ENCODE measurements at regions not wholly inside any gene's neighbourhood (a gene's known extent, or its start where the extent isn't known, plus 50 kb on each side); places are given as distances from the start of the nearest gene placed in this dataset.
A peak's percentile ranks its signal among the peaks of the same experiment; 100 is the strongest.

- TF ChIP-seq LCORL (IDR thresholded peaks at IDR 0.05) (no peak), LCORL (CRISPR knock-in tag; IDR thresholded peaks at IDR 0.05) (peak; percentile 12; the same call in 1 of the 2 replicates), ARID5B (CRISPR knock-in tag; IDR thresholded peaks at IDR 0.05) (peak; percentile 48; the same call in 1 of the 2 replicates), GFI1 (CRISPR knock-in tag; IDR thresholded peaks at IDR 0.05; ENCODE audit: borderline replicate concordance) (0 out of 2 replicates have a peak, but pooled peaks have one; percentile 29), ZNF318 (CRISPR knock-in tag; IDR thresholded peaks at IDR 0.05) (no peak), BCL6 (CRISPR knock-in tag; IDR thresholded peaks at IDR 0.05) (peak; percentile 50), ELF3 (CRISPR knock-in tag; IDR thresholded peaks at IDR 0.05) (no peak), TCF7 (IDR thresholded peaks at IDR 0.05; ENCODE audit: low read depth) (peak; percentile 82), TCF7L2 (IDR thresholded peaks at IDR 0.05; ENCODE audit: low read depth, low read length) (peak; percentile 78; the same call in 1 of the 2 replicates), FOSL2 (CRISPR knock-in tag; IDR thresholded peaks at IDR 0.05) (0 out of 2 replicates have a peak, but pooled peaks have one; percentile 8), CREM (IDR thresholded peaks at IDR 0.05) (peak; percentile 60; the same call in 1 of the 2 replicates), CREM (CRISPR knock-in tag; IDR thresholded peaks at IDR 0.05) (no peak), ISL2 (CRISPR knock-in tag; IDR thresholded peaks at IDR 0.05) (peak; percentile 63; the same call in 1 of the 2 replicates), ZNF256 (CRISPR knock-in tag; conservative IDR thresholded peaks at IDR 0.05) (no peak), TBX2 (CRISPR knock-in tag; IDR thresholded peaks at IDR 0.05; ENCODE audit: borderline replicate concordance) (peak; percentile 57)
These were observed 1260.4 kb downstream of the ROBO1 start (continued) for GRCh38 chr3:78507196-78507984.
